HepG2 (cell line): ENCODE measurements at regions not wholly inside any gene's neighbourhood (a gene's known extent, or its start where the extent isn't known, plus 50 kb on each side); places are given as distances from the start of the nearest gene placed in this dataset.

Experiments
- ATAC-seq: fragments of 200-7000 bp; cut with Tn5 transposase; 3 replicates; pipeline ENCODE4 v1.9.1; 2020; ENCODE audit warnings: mild to moderate bottlenecking, moderate library complexity
- BruUV-seq: library from RNA; stranded (reverse); fragments of 400-500 nt; replicated peaks from 2 replicates; lab custom pipeline; 2021; lab: Mats Ljungman, UMichigan
- CTCF ChIA-PET: fragments of 300-600 bp; formaldehyde crosslinking; extraction: SDS; loops from one replicate; lab custom pipeline; 2021; ENCODE audit warnings: low total read pairs, inconsistent platforms, low intra/inter-chr PET ratio; lab: Yijun Ruan, JAX
- POLR2A ChIA-PET: fragments of 350-600 bp; sonication (Branson Sonifier 250); formaldehyde crosslinking; loops from one replicate; lab custom pipeline; 2020; ENCODE audit warnings: antibody characterized with exemption, inconsistent platforms; lab: Yijun Ruan, JAX
- DNase-seq: peaks from one replicate; pipeline ENCODE4 v3.0.0-alpha.2; 2015; ENCODE audit warnings: low spot score
- FAIRE-seq: peaks from 3 replicates; lab custom pipeline; 2011; peaks lifted over from hg19 to GRCh38; lab: Jason Lieb, UNC
- H2AFZ ChIP-seq: one replicate; pipeline ENCODE4 v1.6.1; 2011; ENCODE audit warnings: low read length, inconsistent platforms
- H3K27ac ChIP-seq: fragments of 300-600 bp; 3 replicates; pipeline ENCODE4 v1.8.0; 2011; ENCODE audit warnings: mixed run types, mild to moderate bottlenecking, mixed read lengths, low read length, inconsistent platforms; ENCODE audit not compliant: insufficient read depth; ENCODE audit errors: extremely low read length
- H3K27me3 ChIP-seq, 2 experiments: fragments of 200-600 bp in 1 of 2; 2 replicates in 1 of 2; 3 replicates in 1 of 2; pipeline versions ENCODE4 v1.6.0 to v1.8.0; 2011; ENCODE audit warnings: low read length in 2 of 2, mild to moderate bottlenecking in 2 of 2, moderate library complexity in 2 of 2, inconsistent platforms in 1 of 2; ENCODE audit not compliant: insufficient read depth in 2 of 2, control insufficient read depth in 1 of 2
- H3K36me3 ChIP-seq, 2 experiments: fragments of 200-600 bp in 1 of 2; replicated peaks in 1 of 2; 2 replicates in 1 of 2; 3 replicates in 1 of 2; pipeline versions ENCODE4 v1.5.1 to v1.8.0; 2011; ENCODE audit warnings: low read length in 2 of 2, inconsistent platforms in 1 of 2; ENCODE audit not compliant: insufficient read depth in 2 of 2, control insufficient read depth in 1 of 2
- H3K4me1 ChIP-seq: 2 replicates; pipeline ENCODE4 v1.5.1; 2012; ENCODE audit warnings: low read length, inconsistent platforms; ENCODE audit not compliant: insufficient read depth
- H3K4me2 ChIP-seq: 2 replicates; pipeline ENCODE4 v1.6.0; 2011; ENCODE audit warnings: low read depth, low read length, inconsistent platforms
- H3K4me3 ChIP-seq, 3 experiments: fragments of 200-600 bp in 1 of 3; sonication (generic), shearing (Covaris generic) in 1 of 3; replicated peaks in 1 of 3; 2 replicates each; pipeline ENCODE4 v1.5.1; 2011 to 2016; ENCODE audit warnings: low read length in 3 of 3, inconsistent platforms in 2 of 3, low read depth in 2 of 3, mild to moderate bottlenecking in 2 of 3, control low read depth in 1 of 3, mixed read lengths in 1 of 3; ENCODE audit not compliant: insufficient read depth in 1 of 3
- H3K79me2 ChIP-seq: one replicate; pipeline ENCODE4 v1.6.1; 2011; ENCODE audit warnings: low read length, inconsistent platforms; ENCODE audit not compliant: insufficient read depth
- H3K9ac ChIP-seq: 2 replicates; pipeline ENCODE4 v1.6.0; 2011; ENCODE audit warnings: mild to moderate bottlenecking, low read depth, low read length, inconsistent platforms; ENCODE audit not compliant: insufficient read depth
- H3K9me3 ChIP-seq: 2 replicates; pipeline ENCODE4 v1.5.1; 2012; ENCODE audit warnings: mild to moderate bottlenecking, low read length
- H4K20me1 ChIP-seq: 2 replicates; pipeline ENCODE4 v1.6.0; 2011; ENCODE audit warnings: inconsistent platforms, mild to moderate bottlenecking, low read length, moderate library complexity; ENCODE audit not compliant: insufficient read depth
- AKAP8 ChIP-seq: sonication (generic); formaldehyde crosslinking; IDR thresholded peaks from 2 replicates; pipeline ENCODE4 v1.5.1; 2020; ENCODE audit warnings: mild to moderate bottlenecking, missing genetic modification reagents
- CREM ChIP-seq, 2 experiments: sonication (generic) in 1 of 2; formaldehyde crosslinking in 1 of 2; IDR thresholded peaks; 2 replicates each; pipeline versions ENCODE4 v1.4.0 to v1.6.1; 2016 to 2020; ENCODE audit warnings: antibody characterized with exemption in 1 of 2, mild to moderate bottlenecking in 1 of 2, missing genetic modification reagents in 1 of 2
- ELF4 ChIP-seq: sonication (generic); formaldehyde crosslinking; IDR thresholded peaks from 2 replicates; pipeline ENCODE4 v1.5.0; 2020; ENCODE audit warnings: missing genetic modification reagents, mild to moderate bottlenecking, moderate library complexity, borderline replicate concordance
- GLI4 ChIP-seq: sonication (generic); formaldehyde crosslinking; IDR thresholded peaks from 2 replicates; pipeline ENCODE4 v1.5.1; 2020; ENCODE audit warnings: missing genetic modification reagents, mild to moderate bottlenecking, moderate library complexity, borderline replicate concordance
- GLMP ChIP-seq: sonication (generic); formaldehyde crosslinking; IDR thresholded peaks from 2 replicates; pipeline ENCODE4 v1.9.0; 2021; ENCODE audit warnings: missing genetic modification reagents, mild to moderate bottlenecking, borderline replicate concordance
- KDM3A ChIP-seq: IDR thresholded peaks from 2 replicates; pipeline ENCODE4 v1.6.1; 2018; ENCODE audit warnings: low read depth, missing compliant biosample characterization
- MAFF ChIP-seq: IDR thresholded peaks from 2 replicates; pipeline ENCODE4 v1.6.1; 2011; ENCODE audit warnings: low read depth, low read length, improper control_type of control experiment
- MBNL3 ChIP-seq: fragments of 250-450 bp; sonication (Bioruptor Pico); conservative IDR thresholded peaks from 2 replicates; pipeline ENCODE4 v1.8.0; 2022; ENCODE audit warnings: mild to moderate bottlenecking, inconsistent platforms
- NFIB ChIP-seq: sonication (generic); formaldehyde crosslinking; IDR thresholded peaks from 2 replicates; pipeline ENCODE4 v1.9.0; 2021; ENCODE audit warnings: missing genetic modification reagents, mild to moderate bottlenecking, borderline replicate concordance
- SOX5 ChIP-seq: IDR thresholded peaks from 2 replicates; pipeline ENCODE4 v1.6.1; 2016; ENCODE audit warnings: borderline replicate concordance
- TEAD3 ChIP-seq: optimal IDR thresholded peaks from 2 replicates; pipeline ENCODE3; 2016; ENCODE audit warnings: borderline replicate concordance
- ZBTB3 ChIP-seq: sonication (generic); formaldehyde crosslinking; IDR thresholded peaks from 2 replicates; pipeline ENCODE4 v1.4.0; 2020; ENCODE audit warnings: low read depth, mild to moderate bottlenecking, moderate library complexity, missing genetic modification reagents, borderline replicate concordance
- ZMYM2 ChIP-seq: sonication (generic); formaldehyde crosslinking; IDR thresholded peaks from 2 replicates; pipeline ENCODE4 v1.8.0; 2022; ENCODE audit warnings: mild to moderate bottlenecking, missing genetic modification reagents
- ZNF772 ChIP-seq: sonication (generic); formaldehyde crosslinking; IDR thresholded peaks from 2 replicates; pipeline ENCODE4 v1.5.0; 2020; ENCODE audit warnings: mild to moderate bottlenecking, missing genetic modification reagents
- ZNF878 ChIP-seq: sonication (generic); formaldehyde crosslinking; IDR thresholded peaks from 2 replicates; pipeline ENCODE4 v1.8.1; 2023; ENCODE audit warnings: mild to moderate bottlenecking, missing genetic modification reagents, moderate library complexity
- WGBS: methylation state at CpG from one replicate; pipeline ENCODE4 v1.1.6; 2017; ENCODE audit warnings: low lambda C conversion rate; 5-methylcytosine and 5-hydroxymethylcytosine counted together
- in situ Hi-C: cut with HindIII; loops from 2 replicates; pipeline ENCODE4 v1.10.0; 2017; ENCODE audit warnings: low pct_unique_long_range_greater_than_20kb; ENCODE audit not compliant: extremely low pct_ligation_motif_present
- intact Hi-C: fragments of 100-400 bp; cut with micrococcal nuclease; formaldehyde crosslinking; loops from one replicate; pipeline ENCODE4 v1.10.0; 2022; ENCODE audit not compliant: unreplicated experiment
- TF ChIP-seq, protein P1 (sequence below): sonication (generic); formaldehyde crosslinking; IDR thresholded peaks from 2 replicates; pipeline ENCODE4 v1.5.0; 2020; ENCODE audit warnings: missing genetic modification reagents, mild to moderate bottlenecking, borderline replicate concordance
- TF ChIP-seq, protein P2 (sequence below): sonication (generic); formaldehyde crosslinking; IDR thresholded peaks from 2 replicates; pipeline ENCODE4 v1.4.0; 2020; ENCODE audit warnings: missing genetic modification reagents
- TF ChIP-seq, protein P3 (sequence below): sonication (generic); formaldehyde crosslinking; IDR thresholded peaks from 2 replicates; pipeline ENCODE4 v1.4.0; 2020; ENCODE audit warnings: mild to moderate bottlenecking, missing genetic modification reagents
- TF ChIP-seq, protein P4 (sequence below): sonication (generic); formaldehyde crosslinking; IDR thresholded peaks from 2 replicates; pipeline ENCODE4 v1.8.0; 2022; ENCODE audit warnings: mild to moderate bottlenecking, missing genetic modification reagents, borderline replicate concordance

DNA sequence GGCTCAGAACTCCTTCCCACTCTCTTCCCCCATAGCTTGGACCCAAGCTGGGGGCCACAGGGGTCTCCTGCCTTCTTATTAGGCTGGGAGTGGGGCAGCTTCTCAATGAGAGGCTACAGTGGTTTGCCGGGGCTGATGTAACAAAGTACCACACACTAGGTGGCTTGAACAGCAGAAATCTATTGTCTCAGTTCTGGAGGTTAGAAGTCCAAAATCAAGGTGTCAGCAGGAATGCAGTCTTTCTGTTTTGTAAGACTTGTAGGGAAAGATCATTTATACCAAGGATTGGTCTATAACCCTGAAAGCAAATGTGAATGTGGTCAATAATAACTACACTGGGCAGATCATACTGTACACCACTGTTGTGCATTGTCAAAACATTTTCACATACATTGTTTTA is 124.5 kb upstream of the ARHGAP5 start:
- POLR2A ChIA-PET, result no interaction called here
- TF ChIP-seq GLMP (CRISPR knock-in tag) (no peak), ELF4 (CRISPR knock-in tag) (no peak), SOX5 (CRISPR knock-in tag) (peak; percentile 66), MAFF (0 out of 2 replicates have a peak, but pooled peaks have one; percentile 24), ZBTB3 (CRISPR knock-in tag) (no peak), MBNL3 (CRISPR knock-in tag) (no peak), AKAP8 (CRISPR knock-in tag) (no peak), ZMYM2 (CRISPR knock-in tag) (no peak), CREM (IDR thresholded peaks at IDR 0.05) (no peak), CREM (CRISPR knock-in tag; IDR thresholded peaks at IDR 0.05) (no peak), ZNF772 (CRISPR knock-in tag) (no peak), TEAD3 (CRISPR knock-in tag) (peak; percentile 68), NFIB (CRISPR knock-in tag) (no peak), ZNF878 (CRISPR knock-in tag) (no peak), GLI4 (CRISPR knock-in tag) (no peak), KDM3A (CRISPR knock-in tag) (no peak)
- TF ChIP-seq, protein P1, sequence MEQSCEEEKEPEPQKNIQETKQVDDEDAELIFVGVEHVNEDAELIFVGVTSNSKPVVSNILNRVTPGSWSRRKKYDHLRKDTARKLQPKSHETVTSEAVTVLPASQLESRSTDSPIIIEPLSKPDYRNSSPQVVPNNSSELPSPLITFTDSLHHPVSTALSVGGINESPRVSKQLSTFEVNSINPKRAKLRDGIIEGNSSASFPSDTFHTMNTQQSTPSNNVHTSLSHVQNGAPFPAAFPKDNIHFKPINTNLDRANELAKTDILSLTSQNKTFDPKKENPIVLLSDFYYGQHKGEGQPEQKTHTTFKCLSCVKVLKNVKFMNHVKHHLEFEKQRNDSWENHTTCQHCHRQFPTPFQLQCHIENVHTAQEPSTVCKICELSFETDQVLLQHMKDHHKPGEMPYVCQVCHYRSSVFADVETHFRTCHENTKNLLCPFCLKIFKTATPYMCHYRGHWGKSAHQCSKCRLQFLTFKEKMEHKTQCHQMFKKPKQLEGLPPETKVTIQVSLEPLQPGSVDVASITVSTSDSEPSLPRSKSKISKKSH (CRISPR knock-in tag), result no peak
- TF ChIP-seq, protein P2, sequence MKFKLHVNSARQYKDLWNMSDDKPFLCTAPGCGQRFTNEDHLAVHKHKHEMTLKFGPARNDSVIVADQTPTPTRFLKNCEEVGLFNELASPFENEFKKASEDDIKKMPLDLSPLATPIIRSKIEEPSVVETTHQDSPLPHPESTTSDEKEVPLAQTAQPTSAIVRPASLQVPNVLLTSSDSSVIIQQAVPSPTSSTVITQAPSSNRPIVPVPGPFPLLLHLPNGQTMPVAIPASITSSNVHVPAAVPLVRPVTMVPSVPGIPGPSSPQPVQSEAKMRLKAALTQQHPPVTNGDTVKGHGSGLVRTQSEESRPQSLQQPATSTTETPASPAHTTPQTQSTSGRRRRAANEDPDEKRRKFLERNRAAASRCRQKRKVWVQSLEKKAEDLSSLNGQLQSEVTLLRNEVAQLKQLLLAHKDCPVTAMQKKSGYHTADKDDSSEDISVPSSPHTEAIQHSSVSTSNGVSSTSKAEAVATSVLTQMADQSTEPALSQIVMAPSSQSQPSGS, result no peak
- TF ChIP-seq, protein P3, sequence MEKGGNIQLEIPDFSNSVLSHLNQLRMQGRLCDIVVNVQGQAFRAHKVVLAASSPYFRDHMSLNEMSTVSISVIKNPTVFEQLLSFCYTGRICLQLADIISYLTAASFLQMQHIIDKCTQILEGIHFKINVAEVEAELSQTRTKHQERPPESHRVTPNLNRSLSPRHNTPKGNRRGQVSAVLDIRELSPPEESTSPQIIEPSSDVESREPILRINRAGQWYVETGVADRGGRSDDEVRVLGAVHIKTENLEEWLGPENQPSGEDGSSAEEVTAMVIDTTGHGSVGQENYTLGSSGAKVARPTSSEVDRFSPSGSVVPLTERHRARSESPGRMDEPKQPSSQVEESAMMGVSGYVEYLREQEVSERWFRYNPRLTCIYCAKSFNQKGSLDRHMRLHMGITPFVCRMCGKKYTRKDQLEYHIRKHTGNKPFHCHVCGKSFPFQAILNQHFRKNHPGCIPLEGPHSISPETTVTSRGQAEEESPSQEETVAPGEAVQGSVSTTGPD (CRISPR knock-in tag), result no peak
- TF ChIP-seq, protein P4, sequence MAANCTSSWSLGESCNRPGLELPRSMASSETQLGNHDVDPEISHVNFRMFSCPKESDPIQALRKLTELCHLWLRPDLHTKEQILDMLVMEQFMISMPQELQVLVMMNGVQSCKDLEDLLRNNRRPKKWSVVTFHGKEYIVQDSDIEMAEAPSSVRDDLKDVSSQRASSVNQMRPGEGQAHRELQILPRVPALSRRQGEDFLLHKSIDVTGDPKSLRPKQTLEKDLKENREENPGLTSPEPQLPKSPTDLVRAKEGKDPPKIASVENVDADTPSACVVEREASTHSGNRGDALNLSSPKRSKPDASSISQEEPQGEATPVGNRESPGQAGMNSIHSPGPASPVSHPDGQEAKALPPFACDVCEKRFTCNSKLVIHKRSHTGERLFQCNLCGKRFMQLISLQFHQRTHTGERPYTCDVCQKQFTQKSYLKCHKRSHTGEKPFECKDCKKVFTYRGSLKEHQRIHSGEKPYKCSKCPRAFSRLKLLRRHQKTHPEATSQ (CRISPR knock-in tag), result no peak

More for the DNA sequence above, 124.5 kb upstream of the ARHGAP5 start:
- Histone ChIP-seq H2AFZ (no peak overlapping the region), H3K27ac (no peak overlapping the region), H4K20me1 (no peaks in the 10 kb centered on the region), H3K9me3 (no peaks in the 10 kb centered on the region), H3K9ac (no peak overlapping the region), H3K4me1 (peaks cover 10% of the 10 kb centered on the region), H3K4me3 (no peak overlapping the region), H3K4me2 (no peak overlapping the region), H3K36me3 (no peaks in the 10 kb centered on the region), H3K79me2 (no peaks in the 10 kb centered on the region), H3K27me3 (no peaks in the 10 kb centered on the region; a peak in 1 of 5 replicates)
- no TSS peak for BruUV-seq
- in situ Hi-C loops, result no loop called here
- intact Hi-C loops, result no loop called here
- CTCF ChIA-PET, result no interaction called here
- WGBS, result 4% methylated on average over 1 of the region's 1 CpG
- no peak for DNase-seq
- peak; percentile 38; the same call in 2 of the 3 replicates for ATAC-seq
- peak; percentile 32 for FAIRE-seq
